Mucosa of descending colon (tissue), 3 donors: ENCODE measurements at regions not wholly inside any gene's neighbourhood (a gene's known extent, or its start where the extent isn't known, plus 50 kb on each side); places are given as distances from the start of the nearest gene placed in this dataset.

Experiments
- ATAC-seq: fragments of 200-7000 bp; cut with Tn5 transposase; one replicate; pipeline ENCODE4 v1.9.1; 2020; ENCODE audit warnings: mild to moderate bottlenecking, moderate library complexity
- DNase-seq, 3 donors: peaks; one replicate each; pipeline ENCODE4 v3.0.0-alpha.2; 2020
- H3K36me3 ChIP-seq: fragments of 200-600 bp; one replicate; pipeline ENCODE4 v1.8.0; 2021; ENCODE audit warnings: low read depth, mild to moderate bottlenecking
- H3K4me1 ChIP-seq: fragments of 200-600 bp; one replicate; pipeline ENCODE4 v1.8.0; 2021; ENCODE audit warnings: low read depth, mild to moderate bottlenecking
- H3K4me3 ChIP-seq: fragments of 200-600 bp; one replicate; pipeline ENCODE4 v1.8.0; 2021; ENCODE audit warnings: mild to moderate bottlenecking
- H3K9me3 ChIP-seq: fragments of 200-600 bp; one replicate; pipeline ENCODE4 v1.8.0; 2021; ENCODE audit warnings: mild to moderate bottlenecking
- intact Hi-C, 2 donors: fragments of 100-400 bp; cut with DNase I in 1 of 2; cut with micrococcal nuclease in 1 of 2; formaldehyde crosslinking; loops; one replicate each; pipeline versions ENCODE4 v1.11.0 to v1.11.1; 2022; cut with DNase I, micrococcal nuclease
- TF ChIP-seq, protein P1 (sequence below): fragments of 200-600 bp; IDR thresholded peaks from one replicate; pipeline ENCODE4 v1.8.0; 2022; ENCODE audit warnings: antibody characterized with exemption, mild to moderate bottlenecking
- donor health status: DM: no; HTN: no; CAD: no; lungs with moderate emphysema.
- donor health status: DM: no; HTN: no; CAD: no.
- donor health status: DM: no; HTN: yes; CAD: no.

- Histone ChIP-seq H3K9me3 (no peaks in the 10 kb centered on the region), H3K36me3 (no peaks in the 10 kb centered on the region), H3K4me3 (no peak overlapping the region), H3K4me1 (no peaks in the 10 kb centered on the region)
- TF ChIP-seq, protein P1, sequence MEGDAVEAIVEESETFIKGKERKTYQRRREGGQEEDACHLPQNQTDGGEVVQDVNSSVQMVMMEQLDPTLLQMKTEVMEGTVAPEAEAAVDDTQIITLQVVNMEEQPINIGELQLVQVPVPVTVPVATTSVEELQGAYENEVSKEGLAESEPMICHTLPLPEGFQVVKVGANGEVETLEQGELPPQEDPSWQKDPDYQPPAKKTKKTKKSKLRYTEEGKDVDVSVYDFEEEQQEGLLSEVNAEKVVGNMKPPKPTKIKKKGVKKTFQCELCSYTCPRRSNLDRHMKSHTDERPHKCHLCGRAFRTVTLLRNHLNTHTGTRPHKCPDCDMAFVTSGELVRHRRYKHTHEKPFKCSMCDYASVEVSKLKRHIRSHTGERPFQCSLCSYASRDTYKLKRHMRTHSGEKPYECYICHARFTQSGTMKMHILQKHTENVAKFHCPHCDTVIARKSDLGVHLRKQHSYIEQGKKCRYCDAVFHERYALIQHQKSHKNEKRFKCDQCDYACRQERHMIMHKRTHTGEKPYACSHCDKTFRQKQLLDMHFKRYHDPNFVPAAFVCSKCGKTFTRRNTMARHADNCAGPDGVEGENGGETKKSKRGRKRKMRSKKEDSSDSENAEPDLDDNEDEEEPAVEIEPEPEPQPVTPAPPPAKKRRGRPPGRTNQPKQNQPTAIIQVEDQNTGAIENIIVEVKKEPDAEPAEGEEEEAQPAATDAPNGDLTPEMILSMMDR: no peak
- ATAC-seq (no peak), DNase-seq (no peak)
- intact Hi-C loops: no loop called here
These were observed 187.3 kb upstream of the PDZRN3 start for GRCh38 chr3:73812054-73812453.

DNA sequence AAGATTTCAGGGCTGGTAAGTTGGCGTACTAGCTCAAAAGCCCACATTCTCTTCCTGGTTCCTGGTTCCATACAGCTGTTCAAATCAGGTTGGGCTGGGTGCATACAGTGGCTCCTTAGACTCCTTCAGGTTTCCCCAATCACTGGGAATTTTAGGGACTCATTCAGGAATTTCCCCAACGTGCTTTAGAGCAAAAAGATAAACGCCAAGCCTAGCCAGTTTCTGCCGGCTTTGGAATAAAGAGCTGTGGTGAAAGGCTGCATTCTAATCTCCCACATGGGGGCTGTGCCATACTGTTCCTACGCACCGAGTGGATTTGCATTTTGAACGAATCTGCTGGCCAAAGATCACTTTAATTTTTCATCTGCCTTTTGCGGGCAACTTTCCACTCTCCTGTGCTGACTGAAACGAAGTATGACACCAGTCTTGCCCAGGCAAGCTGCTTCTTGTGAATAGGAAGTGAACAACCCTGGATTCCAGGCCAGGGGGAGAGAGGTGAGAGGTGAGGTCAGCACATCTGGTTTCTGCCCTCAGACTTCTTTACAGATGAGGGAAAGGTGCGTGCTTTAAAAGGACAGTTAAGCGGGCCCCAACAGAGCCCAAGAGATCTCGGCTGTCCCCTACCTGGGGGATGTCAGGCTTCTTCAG lies 184.2 kb upstream of the PDZRN3 start:
- Histone ChIP-seq H3K36me3 (no peaks in the 10 kb centered on the region), H3K4me3 (no peak overlapping the region), H3K4me1 (no peaks in the 10 kb centered on the region), H3K9me3 (no peaks in the 10 kb centered on the region)
- ATAC-seq (peak; percentile 53), DNase-seq (no peak)
- TF ChIP-seq, protein P1: no peak
- intact Hi-C loops: no loop called here

GRCh38 chr3:73805435-73805834 lies 180.7 kb upstream of the PDZRN3 start:
- no peak for ATAC-seq
- DNase-seq: no peak
- intact Hi-C loops: no loop called here
- no peaks in the 10 kb centered on the region for H3K36me3 ChIP-seq
- no peak overlapping the region for H3K4me3 ChIP-seq
- no peaks in the 10 kb centered on the region for H3K9me3 ChIP-seq
- no peaks in the 10 kb centered on the region for H3K4me1 ChIP-seq
- TF ChIP-seq, protein P1: no peak

DNA sequence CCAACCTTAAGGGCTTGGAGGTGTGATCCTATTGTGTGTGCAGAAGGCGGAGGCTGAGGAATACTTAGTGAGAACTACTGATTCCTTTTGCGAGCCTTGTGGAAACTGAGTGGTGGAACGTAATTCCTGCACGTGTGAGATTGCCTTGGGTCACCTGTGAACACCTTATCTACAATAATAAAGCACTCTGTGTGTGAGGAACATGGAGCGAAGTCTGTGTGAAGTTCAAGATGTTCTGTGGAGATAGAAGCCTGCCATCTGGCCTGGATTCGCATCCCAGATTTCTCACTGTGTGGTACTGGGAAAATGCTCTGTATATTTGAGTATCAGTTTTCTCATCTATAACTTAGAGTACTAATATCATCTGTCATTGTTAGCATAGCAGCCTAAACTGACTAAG lies 179.5 kb upstream of the PDZRN3 start:
- Histone ChIP-seq H3K9me3 (no peaks in the 10 kb centered on the region), H3K4me3 (no peak overlapping the region), H3K36me3 (no peaks in the 10 kb centered on the region), H3K4me1 (no peaks in the 10 kb centered on the region)
- intact Hi-C loops: no loop called here
- TF ChIP-seq, protein P1: no peak
- DNase-seq: no peak
- no peak for ATAC-seq

- H3K9me3 ChIP-seq: no peaks in the 10 kb centered on the region
- H3K4me1 ChIP-seq: no peaks in the 10 kb centered on the region
- no peak overlapping the region for H3K4me3 ChIP-seq
- ATAC-seq (no peak), DNase-seq (no peak)
- TF ChIP-seq, protein P1: no peak
- intact Hi-C loops: no loop called here
- no peaks in the 10 kb centered on the region for H3K36me3 ChIP-seq
These were observed 176.7 kb upstream of the PDZRN3 start for GRCh38 chr3:73801444-73801843.

DNA sequence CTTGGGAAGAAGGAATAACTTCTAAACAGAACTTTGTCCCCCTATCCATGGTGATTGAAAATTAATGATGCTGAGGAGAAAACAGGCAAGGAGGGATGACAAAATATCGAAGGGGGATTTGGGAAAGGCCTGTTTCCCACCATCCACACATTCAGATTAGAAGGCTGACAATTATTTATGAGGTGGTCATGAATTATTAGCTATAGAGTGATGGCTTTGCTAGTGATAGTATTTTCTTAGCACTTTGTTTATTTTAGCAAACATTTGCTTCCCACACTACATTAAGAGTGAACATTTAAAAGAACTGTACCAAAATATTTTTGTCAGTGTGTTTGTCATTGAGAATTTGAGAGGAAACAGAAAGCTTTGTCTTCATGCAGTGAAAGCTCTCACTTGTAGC lies 172.6 kb upstream of the PDZRN3 start:
- ATAC-seq (no peak), DNase-seq (no peak)
- Histone ChIP-seq H3K4me1 (no peaks in the 10 kb centered on the region), H3K4me3 (no peak overlapping the region), H3K9me3 (no peaks in the 10 kb centered on the region), H3K36me3 (no peaks in the 10 kb centered on the region)
- intact Hi-C loops: no loop called here
- TF ChIP-seq, protein P1: no peak
